Epithelial cell of prostate (primary cell): ENCODE measurements at regions not wholly inside any gene's neighbourhood (a gene's known extent, or its start where the extent isn't known, plus 50 kb on each side); places are given as distances from the start of the nearest gene placed in this dataset.
"Not testable (repeated sequence)": the region's sequence is repeated elsewhere in the genome, so short reads cannot be mapped to it uniquely, and the experiment has no call there.

Source experiments
- DNase-seq: peaks from one replicate; pipeline ENCODE4 v3.0.0-alpha.2; 2011; ENCODE audit warnings: low read depth, low spot score
- H3K27ac ChIP-seq: fragments of 450-650 bp; 2 replicates; pipeline ENCODE4 v1.5.1; 2017; ENCODE audit warnings: mild to moderate bottlenecking

GRCh38 chr5:92694067-92694466 lies 887.0 kb downstream of the NR2F1-AS1 start:
- H3K27ac ChIP-seq = no peak overlapping the region
- DNase-seq = no peak

GRCh38 chr5:92691955-92692354 lies 889.1 kb downstream of the NR2F1-AS1 start:
- not testable (repeated sequence) for DNase-seq, H3K27ac ChIP-seq

- DNase-seq = no peak
Measured at GRCh38 chr5:92687821-92688722, 892.9 kb downstream of the NR2F1-AS1 start.

GRCh38 chr5:92678640-92679039 lies 902.4 kb downstream of the NR2F1-AS1 start:
- no peak overlapping the region for H3K27ac ChIP-seq
- DNase-seq = no peak

More at GRCh38 chr5:92687821-92688722, 892.9 kb downstream of the NR2F1-AS1 start:
- no peak overlapping the region for H3K27ac ChIP-seq

- no peak overlapping the region for H3K27ac ChIP-seq
- DNase-seq = no peak
Measured at GRCh38 chr5:92676215-92677165, 904.5 kb downstream of the NR2F1-AS1 start.

GRCh38 chr5:92674321-92674720 lies 906.7 kb downstream of the NR2F1-AS1 start:
- DNase-seq = no peak
- no peak overlapping the region for H3K27ac ChIP-seq

GRCh38 chr5:92665506-92665905 lies 915.5 kb downstream of the NR2F1-AS1 start:
- no peak overlapping the region for H3K27ac ChIP-seq
- no peak for DNase-seq

- DNase-seq = no peak
- H3K27ac ChIP-seq = no peak overlapping the region
Measured at GRCh38 chr5:92662741-92663140, 918.3 kb downstream of the NR2F1-AS1 start.

- no peak for DNase-seq
Measured at GRCh38 chr5:92659246-92659645, 921.8 kb downstream of the NR2F1-AS1 start.

GRCh38 chr5:92654601-92655000 lies 926.4 kb downstream of the NR2F1-AS1 start:
- not testable (repeated sequence) for H3K27ac ChIP-seq, DNase-seq

More at GRCh38 chr5:92659246-92659645, 921.8 kb downstream of the NR2F1-AS1 start:
- no peak overlapping the region for H3K27ac ChIP-seq

- no peak overlapping the region for H3K27ac ChIP-seq
- DNase-seq = no peak
Measured at GRCh38 chr5:92653730-92654461, 927.1 kb downstream of the NR2F1-AS1 start.

- no peak for DNase-seq
- H3K27ac ChIP-seq = no peak overlapping the region
Measured at GRCh38 chr5:92652756-92653155, 928.3 kb downstream of the NR2F1-AS1 start.

GRCh38 chr5:92644266-92644886 lies 936.6 kb downstream of the NR2F1-AS1 start:
- DNase-seq = no peak
- H3K27ac ChIP-seq = no peak overlapping the region

- DNase-seq = no peak
- no peak overlapping the region for H3K27ac ChIP-seq
Measured at GRCh38 chr5:92641031-92641962, 939.7 kb downstream of the NR2F1-AS1 start.

- H3K27ac ChIP-seq = no peak overlapping the region
- no peak for DNase-seq
Measured at GRCh38 chr5:92640340-92640739, 940.7 kb downstream of the NR2F1-AS1 start.

GRCh38 chr5:92637960-92638359 lies 943.1 kb downstream of the NR2F1-AS1 start:
- no peak overlapping the region for H3K27ac ChIP-seq
- no peak for DNase-seq

GRCh38 chr5:92637247-92637646 lies 943.8 kb downstream of the NR2F1-AS1 start:
- no peak for DNase-seq
- no peak overlapping the region for H3K27ac ChIP-seq

GRCh38 chr5:92635001-92635461 lies 946.0 kb downstream of the NR2F1-AS1 start:
- H3K27ac ChIP-seq = no peak overlapping the region
- no peak for DNase-seq
